ENCODE measurements at regions not wholly inside any gene's neighbourhood (a gene's known extent, or its start where the extent isn't known, plus 50 kb on each side); places are given as distances from the start of the nearest gene placed in this dataset.
A peak's percentile ranks its signal among the peaks of the same experiment; 100 is the strongest.

DNA sequence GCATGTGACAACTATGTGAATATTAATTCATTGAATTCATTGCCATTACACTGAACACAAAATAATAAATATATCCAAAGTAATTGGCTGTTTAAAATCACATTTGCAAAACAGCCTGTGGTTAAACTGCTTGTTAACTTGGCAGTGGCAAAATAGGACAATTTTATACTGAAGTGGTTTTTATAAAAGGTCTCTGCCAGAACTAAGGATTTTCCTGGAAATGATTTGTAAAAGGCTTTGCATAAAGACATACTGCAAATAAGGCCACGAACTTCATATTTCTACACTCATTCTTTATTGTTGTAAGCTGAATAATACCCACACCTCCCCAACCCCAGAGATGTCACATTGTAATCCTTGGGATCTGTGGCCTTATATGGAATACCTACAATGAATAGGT lies 370.3 kb upstream of the RGMB start:
- DNase-seq (ENCODE audit: low read depth in 6 of 9, low spot score in 9 of 9): no peak

DNA sequence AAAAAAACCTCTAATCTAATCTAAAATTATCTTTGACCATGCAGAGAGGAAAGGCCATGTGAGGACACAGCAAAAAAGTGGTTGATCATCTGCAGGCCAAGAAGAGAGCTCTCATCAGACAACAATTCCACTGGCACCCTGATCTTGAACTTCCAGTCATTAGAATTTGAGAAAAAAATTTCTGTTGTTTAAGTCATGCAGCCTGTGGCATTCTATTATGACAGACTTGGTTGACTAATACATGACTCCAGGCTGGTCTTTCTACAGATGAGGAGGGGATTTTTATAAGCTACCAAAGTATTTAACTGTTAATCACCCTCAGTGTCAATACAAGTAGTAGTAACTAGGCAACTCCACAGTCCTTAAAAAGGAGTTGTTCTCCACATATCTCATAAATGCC lies 358.5 kb upstream of the RGMB start:
- no peak for DNase-seq (ENCODE audit: low read depth in 6 of 9, low spot score in 9 of 9)

More for the DNA sequence above, 370.3 kb upstream of the RGMB start:
- no peaks in the 10 kb centered on the region for H3K9me3 ChIP-seq (ENCODE audit: control insufficient read depth in 2 of 2, insufficient read depth in 1 of 2, low read length in 1 of 2)
- H3K4me1 ChIP-seq (ENCODE audit: control insufficient read depth in 2 of 2, insufficient read depth in 2 of 2, low read length in 2 of 2): no peaks in the 10 kb centered on the region
- H3K27ac ChIP-seq (ENCODE audit: low read depth in 1 of 2, low read length in 1 of 2): no peak overlapping the region
- H3K4me3 ChIP-seq (ENCODE audit: low read length in 2 of 2): no peak overlapping the region
- no peaks in the 10 kb centered on the region for H3K27me3 ChIP-seq (ENCODE audit: control insufficient read depth in 2 of 2, insufficient read depth in 1 of 2, low read length in 1 of 2)
- no peaks in the 10 kb centered on the region for H3K36me3 ChIP-seq (ENCODE audit: control insufficient read depth in 2 of 2, insufficient read depth in 2 of 2, low read length in 1 of 2)
- 78% methylated on average over 1 of the region's 1 CpG for WGBS

DNA sequence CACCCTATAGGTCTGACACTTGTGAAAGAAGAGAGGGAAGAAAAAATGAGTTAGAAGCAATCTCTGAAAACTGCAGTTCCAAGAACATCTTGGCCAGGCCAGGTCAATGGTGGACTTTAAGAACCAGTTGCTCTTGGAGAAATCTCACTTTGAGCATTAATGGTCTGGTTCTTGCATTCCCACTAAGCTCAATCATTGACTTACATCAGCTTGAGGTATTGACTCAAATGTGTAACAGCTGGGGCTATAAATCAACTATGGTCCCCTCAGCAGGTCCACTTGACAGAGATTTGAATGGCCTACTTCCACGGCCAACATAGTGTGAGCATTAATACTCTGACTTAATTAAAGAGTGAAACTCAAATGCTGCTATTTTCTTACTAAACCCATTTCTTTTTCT lies 357.8 kb upstream of the RGMB start:
- H3K27me3 ChIP-seq (ENCODE audit: control insufficient read depth in 2 of 2, insufficient read depth in 1 of 2, low read length in 1 of 2): no peaks in the 10 kb centered on the region
- H3K36me3 ChIP-seq (ENCODE audit: control insufficient read depth in 2 of 2, insufficient read depth in 2 of 2, low read length in 1 of 2): no peaks in the 10 kb centered on the region
- DNase-seq (ENCODE audit: low read depth in 6 of 9, low spot score in 9 of 9): no peak
- H3K4me3 ChIP-seq (ENCODE audit: low read length in 2 of 2): no peak overlapping the region
- H3K9me3 ChIP-seq (ENCODE audit: control insufficient read depth in 2 of 2, insufficient read depth in 1 of 2, low read length in 1 of 2): no peaks in the 10 kb centered on the region
- no peak overlapping the region for H3K27ac ChIP-seq (ENCODE audit: low read depth in 1 of 2, low read length in 1 of 2)
- H3K4me1 ChIP-seq (ENCODE audit: control insufficient read depth in 2 of 2, insufficient read depth in 2 of 2, low read length in 2 of 2): no peaks in the 10 kb centered on the region
- 100% methylated on average over 1 of the region's 1 CpG for WGBS

More for the DNA sequence above, 358.5 kb upstream of the RGMB start:
- Histone ChIP-seq H3K36me3 (ENCODE audit: control insufficient read depth in 2 of 2, insufficient read depth in 2 of 2, low read length in 1 of 2) (no peaks in the 10 kb centered on the region), H3K27me3 (ENCODE audit: control insufficient read depth in 2 of 2, insufficient read depth in 1 of 2, low read length in 1 of 2) (no peaks in the 10 kb centered on the region), H3K27ac (ENCODE audit: low read depth in 1 of 2, low read length in 1 of 2) (no peak overlapping the region), H3K9me3 (ENCODE audit: control insufficient read depth in 2 of 2, insufficient read depth in 1 of 2, low read length in 1 of 2) (no peaks in the 10 kb centered on the region), H3K4me3 (ENCODE audit: low read length in 2 of 2) (no peak overlapping the region), H3K4me1 (ENCODE audit: control insufficient read depth in 2 of 2, insufficient read depth in 2 of 2, low read length in 2 of 2) (no peaks in the 10 kb centered on the region)

DNA sequence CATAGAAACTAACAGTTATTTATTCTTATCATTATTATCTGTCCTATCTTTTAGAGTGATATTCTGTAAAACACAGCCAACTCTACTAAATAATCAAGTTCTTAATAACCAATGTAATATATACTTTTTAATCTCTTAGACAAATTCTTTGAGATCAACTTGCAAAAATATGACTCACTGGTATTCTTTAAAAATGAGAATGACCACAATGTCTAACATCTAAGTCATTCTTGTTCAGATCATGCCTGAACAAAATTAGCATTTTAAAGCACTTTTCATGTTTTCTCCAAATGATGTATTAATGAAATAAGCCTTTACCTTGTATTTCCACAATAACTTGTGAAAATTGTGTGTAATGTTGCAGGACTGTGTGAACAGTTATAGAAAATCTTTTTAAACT lies 356.9 kb upstream of the RGMB start:
- H3K4me3 ChIP-seq (ENCODE audit: low read length in 2 of 2): no peak overlapping the region
- DNase-seq (ENCODE audit: low read depth in 6 of 9, low spot score in 9 of 9): no peak
- no peak overlapping the region for H3K27ac ChIP-seq (ENCODE audit: low read depth in 1 of 2, low read length in 1 of 2)
- H3K9me3 ChIP-seq (ENCODE audit: control insufficient read depth in 2 of 2, insufficient read depth in 1 of 2, low read length in 1 of 2): no peaks in the 10 kb centered on the region
- no peaks in the 10 kb centered on the region for H3K4me1 ChIP-seq (ENCODE audit: control insufficient read depth in 2 of 2, insufficient read depth in 2 of 2, low read length in 2 of 2)
- H3K27me3 ChIP-seq (ENCODE audit: control insufficient read depth in 2 of 2, insufficient read depth in 1 of 2, low read length in 1 of 2): no peaks in the 10 kb centered on the region
- no peaks in the 10 kb centered on the region for H3K36me3 ChIP-seq (ENCODE audit: control insufficient read depth in 2 of 2, insufficient read depth in 2 of 2, low read length in 1 of 2)

DNA sequence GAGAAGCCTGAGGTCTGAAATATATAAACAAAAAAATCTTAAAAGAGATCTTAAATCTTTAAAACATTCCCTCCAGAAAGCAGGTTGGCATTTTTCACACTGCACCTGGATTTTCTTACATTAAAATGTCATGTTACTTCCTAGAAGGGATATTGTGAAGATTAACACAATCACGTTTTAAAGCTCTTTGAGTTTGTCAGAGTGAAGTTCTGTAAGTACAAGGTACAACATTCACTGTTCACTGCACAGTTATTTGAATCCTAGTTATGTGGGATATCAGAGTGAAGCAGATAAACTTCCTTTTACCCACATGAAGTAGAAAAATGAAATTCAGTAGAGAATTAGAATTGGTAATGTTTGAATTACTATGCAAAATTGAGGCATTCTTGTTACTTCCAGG lies 353.6 kb upstream of the RGMB start:
- Histone ChIP-seq H3K9me3 (ENCODE audit: control insufficient read depth in 2 of 2, insufficient read depth in 1 of 2, low read length in 1 of 2) (no peaks in the 10 kb centered on the region), H3K4me3 (ENCODE audit: low read length in 2 of 2) (no peak overlapping the region), H3K4me1 (ENCODE audit: control insufficient read depth in 2 of 2, insufficient read depth in 2 of 2, low read length in 2 of 2) (no peaks in the 10 kb centered on the region), H3K36me3 (ENCODE audit: control insufficient read depth in 2 of 2, insufficient read depth in 2 of 2, low read length in 1 of 2) (no peaks in the 10 kb centered on the region), H3K27ac (ENCODE audit: low read depth in 1 of 2, low read length in 1 of 2) (no peak overlapping the region), H3K27me3 (ENCODE audit: control insufficient read depth in 2 of 2, insufficient read depth in 1 of 2, low read length in 1 of 2) (no peaks in the 10 kb centered on the region)
- no peak for DNase-seq (ENCODE audit: low read depth in 6 of 9, low spot score in 9 of 9)
- WGBS: 79% methylated on average over 1 of the region's 1 CpG

DNA sequence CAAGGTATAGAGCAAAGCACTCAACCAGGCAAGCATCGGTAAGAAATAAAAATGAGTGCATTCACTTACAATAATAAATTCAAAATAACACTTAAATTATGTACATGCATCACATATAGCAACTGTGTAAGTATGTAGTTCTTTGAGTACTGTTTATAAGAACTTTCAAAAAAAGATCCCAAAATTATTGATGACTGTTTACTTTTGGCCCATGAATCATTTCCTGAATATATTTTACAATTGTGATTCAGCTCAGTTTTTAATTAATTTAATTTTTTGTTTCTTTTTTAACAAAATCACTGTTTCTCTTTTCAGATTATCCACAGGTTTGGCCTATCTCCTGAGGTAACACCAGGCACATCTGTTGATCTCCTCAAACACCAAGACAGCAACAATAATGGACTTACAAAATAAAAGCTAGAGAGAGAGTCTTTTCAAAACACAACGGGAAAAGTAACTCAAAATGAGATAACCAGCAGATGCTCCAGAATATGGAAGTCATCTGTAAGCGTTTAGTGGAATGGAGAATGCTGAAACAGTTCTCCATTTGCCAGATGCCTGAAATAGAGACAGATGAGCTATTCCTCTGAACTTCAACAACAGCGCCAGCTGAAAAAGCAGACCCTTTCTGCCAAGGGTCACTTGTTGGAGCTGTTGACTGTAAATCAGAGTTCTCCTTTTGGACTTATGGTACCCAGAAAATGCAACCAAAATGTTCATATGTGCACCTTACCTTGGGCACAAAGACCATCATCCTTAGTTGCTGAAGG lies 348.6 kb upstream of the RGMB start:
- 94% methylated on average over 4 of the region's 4 CpGs for WGBS
- Histone ChIP-seq H3K4me1 (ENCODE audit: control insufficient read depth in 2 of 2, insufficient read depth in 2 of 2, low read length in 2 of 2) (no peaks in the 10 kb centered on the region), H3K4me3 (ENCODE audit: low read length in 2 of 2) (no peak overlapping the region), H3K27me3 (ENCODE audit: control insufficient read depth in 2 of 2, insufficient read depth in 1 of 2, low read length in 1 of 2) (no peaks in the 10 kb centered on the region), H3K27ac (ENCODE audit: low read depth in 1 of 2, low read length in 1 of 2) (no peak overlapping the region), H3K36me3 (ENCODE audit: control insufficient read depth in 2 of 2, insufficient read depth in 2 of 2, low read length in 1 of 2) (no peaks in the 10 kb centered on the region), H3K9me3 (ENCODE audit: control insufficient read depth in 2 of 2, insufficient read depth in 1 of 2, low read length in 1 of 2) (no peaks in the 10 kb centered on the region)
- DNase-seq (ENCODE audit: low read depth in 6 of 9, low spot score in 9 of 9): no peak

DNA sequence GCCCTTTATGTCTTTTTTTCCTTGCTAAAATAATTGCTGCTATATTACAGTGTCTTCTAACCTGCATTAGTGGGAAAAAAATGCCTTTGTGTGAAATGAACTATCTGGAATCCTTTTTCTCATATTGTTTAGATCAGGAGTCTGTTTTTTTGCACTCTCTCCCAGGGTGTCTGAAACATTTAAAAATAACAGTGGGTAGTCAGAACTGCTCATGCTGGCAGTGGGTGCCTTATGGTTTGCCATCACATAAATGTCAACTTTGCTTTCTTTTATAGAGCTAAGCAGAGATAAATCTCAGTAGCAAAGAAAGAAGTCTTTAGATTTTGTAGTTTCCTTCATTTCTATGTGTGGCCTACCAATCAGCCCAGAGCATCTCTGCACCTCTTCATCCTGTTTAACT lies 347.8 kb upstream of the RGMB start:
- H3K9me3 ChIP-seq (ENCODE audit: control insufficient read depth in 2 of 2, insufficient read depth in 1 of 2, low read length in 1 of 2): no peaks in the 10 kb centered on the region
- H3K36me3 ChIP-seq (ENCODE audit: control insufficient read depth in 2 of 2, insufficient read depth in 2 of 2, low read length in 1 of 2): no peaks in the 10 kb centered on the region
- no peak overlapping the region for H3K4me3 ChIP-seq (ENCODE audit: low read length in 2 of 2)
- H3K27ac ChIP-seq (ENCODE audit: low read depth in 1 of 2, low read length in 1 of 2): no peak overlapping the region
- no peaks in the 10 kb centered on the region for H3K27me3 ChIP-seq (ENCODE audit: control insufficient read depth in 2 of 2, insufficient read depth in 1 of 2, low read length in 1 of 2)
- no peaks in the 10 kb centered on the region for H3K4me1 ChIP-seq (ENCODE audit: control insufficient read depth in 2 of 2, insufficient read depth in 2 of 2, low read length in 2 of 2)
- no peak for DNase-seq (ENCODE audit: low read depth in 6 of 9, low spot score in 9 of 9)

DNA sequence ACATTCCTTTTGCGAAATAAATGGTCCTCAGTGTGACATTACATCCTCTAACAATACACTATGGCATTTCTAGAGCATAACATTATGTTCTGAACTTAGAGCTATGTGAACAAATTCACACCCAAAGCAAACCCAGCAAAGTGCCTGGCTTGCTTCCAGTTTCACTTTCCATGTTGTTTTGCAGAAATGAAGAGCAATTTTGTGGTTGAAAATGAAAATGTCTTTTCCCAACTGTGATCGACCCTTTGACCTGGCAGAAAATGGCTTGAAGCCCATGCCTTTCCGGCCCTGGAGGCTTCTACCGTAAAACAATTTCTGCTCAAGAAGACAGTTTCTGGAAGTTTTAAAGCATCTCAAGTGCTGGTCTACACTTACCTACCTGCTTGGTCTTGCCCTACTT lies 344.7 kb upstream of the RGMB start:
- Histone ChIP-seq H3K36me3 (ENCODE audit: control insufficient read depth in 2 of 2, insufficient read depth in 2 of 2, low read length in 1 of 2) (no peaks in the 10 kb centered on the region), H3K27me3 (ENCODE audit: control insufficient read depth in 2 of 2, insufficient read depth in 1 of 2, low read length in 1 of 2) (no peaks in the 10 kb centered on the region), H3K27ac (ENCODE audit: low read depth in 1 of 2, low read length in 1 of 2) (no peak overlapping the region), H3K4me1 (ENCODE audit: control insufficient read depth in 2 of 2, insufficient read depth in 2 of 2, low read length in 2 of 2) (no peaks in the 10 kb centered on the region), H3K4me3 (ENCODE audit: low read length in 2 of 2) (no peak overlapping the region), H3K9me3 (ENCODE audit: control insufficient read depth in 2 of 2, insufficient read depth in 1 of 2, low read length in 1 of 2) (no peaks in the 10 kb centered on the region)
- WGBS: 66% methylated on average over 4 of the region's 4 CpGs
- peak in 1 of 9 donors; percentile 15 for DNase-seq (ENCODE audit: low read depth in 6 of 9, low spot score in 9 of 9)

DNA sequence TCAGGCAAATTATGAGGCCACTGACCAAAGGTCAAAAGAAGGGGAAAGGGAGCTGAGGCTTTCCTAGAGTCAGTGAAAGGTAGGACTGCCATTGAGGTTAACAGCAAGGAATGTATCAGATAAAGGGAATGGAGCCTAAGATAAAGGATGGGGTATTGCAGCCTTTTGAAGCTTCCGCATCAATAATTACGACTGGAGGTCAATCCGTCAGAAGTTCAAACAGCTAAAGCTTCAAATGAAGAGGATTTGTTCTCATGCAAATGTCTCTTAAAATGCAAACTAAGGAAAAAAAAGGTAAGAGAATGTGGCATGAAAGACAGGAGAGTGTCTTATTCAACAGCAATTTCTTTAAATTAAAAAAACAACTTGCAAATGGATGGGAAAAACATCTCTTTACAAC lies 341.1 kb upstream of the RGMB start:
- WGBS: 67% methylated on average over 3 of the region's 3 CpGs
- no peak overlapping the region for H3K27ac ChIP-seq (ENCODE audit: low read depth in 1 of 2, low read length in 1 of 2)
- H3K36me3 ChIP-seq (ENCODE audit: control insufficient read depth in 2 of 2, insufficient read depth in 2 of 2, low read length in 1 of 2): no peaks in the 10 kb centered on the region
- H3K9me3 ChIP-seq (ENCODE audit: control insufficient read depth in 2 of 2, insufficient read depth in 1 of 2, low read length in 1 of 2): peaks cover 0 to 3% of the 10 kb centered on the region in 2 donors
- H3K4me1 ChIP-seq (ENCODE audit: control insufficient read depth in 2 of 2, insufficient read depth in 2 of 2, low read length in 2 of 2): no peaks in the 10 kb centered on the region
- no peaks in the 10 kb centered on the region for H3K27me3 ChIP-seq (ENCODE audit: control insufficient read depth in 2 of 2, insufficient read depth in 1 of 2, low read length in 1 of 2)
- H3K4me3 ChIP-seq (ENCODE audit: low read length in 2 of 2): no peak overlapping the region
- DNase-seq (ENCODE audit: low read depth in 6 of 9, low spot score in 9 of 9): no peak

DNA sequence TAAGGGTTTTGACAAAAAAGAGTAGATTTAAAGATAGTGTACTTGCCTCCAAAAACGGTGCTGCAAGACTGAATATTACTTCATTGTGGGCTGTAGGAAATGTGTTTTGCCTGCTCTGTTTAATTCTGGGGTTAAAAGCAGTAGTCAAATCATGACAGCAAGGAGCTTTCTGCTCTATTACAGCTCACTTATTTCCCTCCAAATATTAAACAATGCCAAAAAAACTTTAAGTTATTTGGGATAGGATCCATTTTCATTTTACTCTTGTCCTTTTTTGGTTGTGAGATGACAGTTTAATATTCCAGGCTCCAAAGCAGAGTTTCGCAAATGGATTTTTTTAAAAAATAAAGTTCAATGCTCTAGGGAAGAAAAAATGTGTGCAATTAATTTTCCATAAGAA lies 340.4 kb upstream of the RGMB start:
- Histone ChIP-seq H3K4me3 (ENCODE audit: low read length in 2 of 2) (no peak overlapping the region), H3K27ac (ENCODE audit: low read depth in 1 of 2, low read length in 1 of 2) (no peak overlapping the region), H3K9me3 (ENCODE audit: control insufficient read depth in 2 of 2, insufficient read depth in 1 of 2, low read length in 1 of 2) (peaks cover 0 to 3% of the 10 kb centered on the region in 2 donors), H3K4me1 (ENCODE audit: control insufficient read depth in 2 of 2, insufficient read depth in 2 of 2, low read length in 2 of 2) (no peaks in the 10 kb centered on the region), H3K36me3 (ENCODE audit: control insufficient read depth in 2 of 2, insufficient read depth in 2 of 2, low read length in 1 of 2) (no peaks in the 10 kb centered on the region), H3K27me3 (ENCODE audit: control insufficient read depth in 2 of 2, insufficient read depth in 1 of 2, low read length in 1 of 2) (no peaks in the 10 kb centered on the region)
- WGBS: 49% methylated on average over 2 of the region's 2 CpGs
- no peak for DNase-seq (ENCODE audit: low read depth in 6 of 9, low spot score in 9 of 9)

Measured in thymus (tissue), 11 donors.